HG02885 (cell line): ENCODE measurements at regions not wholly inside any gene's neighbourhood (a gene's known extent, or its start where the extent isn't known, plus 50 kb on each side); places are given as distances from the start of the nearest gene placed in this dataset.

Experiments used
- ATAC-seq: cut with Tn5 transposase; IDR thresholded peaks from one replicate; pipeline ENCODE4 v1.9.1; 2021; ENCODE audit warnings: mild to moderate bottlenecking; ENCODE audit not compliant: unreplicated experiment, poor library complexity

- ATAC-seq: no peak
These were observed 107.4 kb downstream of the RPS29 start for GRCh38 chr14:49478784-49479183.

GRCh38 chr14:49467091-49467490, 119.1 kb downstream of the RPS29 start:
- ATAC-seq: no peak

GRCh38 chr14:49464885-49465284, 121.3 kb downstream of the RPS29 start:
- ATAC-seq: no peak

GRCh38 chr14:49463146-49463545, 123.0 kb downstream of the RPS29 start:
- ATAC-seq: no peak

GRCh38 chr14:49461529-49462401, 124.4 kb downstream of the RPS29 start:
- ATAC-seq: peak; percentile 97

GRCh38 chr14:49460662-49461061, 125.5 kb downstream of the RPS29 start:
- no peak for ATAC-seq

- no peak for ATAC-seq
These were observed 129.6 kb downstream of the RPS29 start for GRCh38 chr14:49456589-49456988.

- no peak for ATAC-seq
These were observed 134.2 kb downstream of the RPS29 start for GRCh38 chr14:49451938-49452337.

- ATAC-seq: no peak
These were observed 136.4 kb downstream of the RPS29 start for GRCh38 chr14:49449749-49450148.

- no peak for ATAC-seq
These were observed 138.6 kb downstream of the RPS29 start for GRCh38 chr14:49447540-49448107.

GRCh38 chr14:49446801-49447200, 139.4 kb downstream of the RPS29 start:
- ATAC-seq: no peak

- ATAC-seq: no peak
These were observed 147.9 kb downstream of the RPS29 start for GRCh38 chr14:49438256-49438770.

- no peak for ATAC-seq
These were observed 158.1 kb downstream of the RPS29 start for GRCh38 chr14:49428076-49428475.

GRCh38 chr14:49427117-49427516, 159.1 kb downstream of the RPS29 start:
- ATAC-seq: no peak

- ATAC-seq: no peak
These were observed 160.3 kb downstream of the RPS29 start for GRCh38 chr14:49425921-49426320.

GRCh38 chr14:49424436-49425331, 161.5 kb downstream of the RPS29 start:
- ATAC-seq: no peak

- ATAC-seq: peak; percentile 62
These were observed 166.0 kb downstream of the RPS29 start for GRCh38 chr14:49420201-49420600.

GRCh38 chr14:49418789-49419188, 167.4 kb downstream of the RPS29 start:
- ATAC-seq: no peak

GRCh38 chr14:49417790-49418189, 168.4 kb downstream of the RPS29 start:
- no peak for ATAC-seq

- ATAC-seq: no peak
These were observed 177.8 kb downstream of the RPS29 start for GRCh38 chr14:49408187-49408933.
